Endothelial cell of umbilical vein (primary cell): ENCODE measurements at regions not wholly inside any gene's neighbourhood (a gene's known extent, or its start where the extent isn't known, plus 50 kb on each side); places are given as distances from the start of the nearest gene placed in this dataset.
"Not testable (repeated sequence)": the region's sequence is repeated elsewhere in the genome, so short reads cannot be mapped to it uniquely, and the experiment has no call there.

Experiments
- BruUV-seq: library from RNA; stranded (reverse); fragments of 400-500 nt; replicated peaks from 2 replicates; lab custom pipeline; 2021; lab: Mats Ljungman, UMichigan
- CTCF ChIA-PET: fragments of 300-600, 350-600 bp; sonication (Branson Sonifier 250); formaldehyde crosslinking; loops from one replicate; lab custom pipeline; 2021; ENCODE audit warnings: antibody characterized with exemption, inconsistent platforms; lab: Charles Lee
- POLR2A ChIA-PET: fragments of 300-600, 350-600 bp; sonication (Branson Sonifier 250); formaldehyde crosslinking; loops from one replicate; lab custom pipeline; 2021; ENCODE audit warnings: antibody characterized with exemption, inconsistent platforms; lab: Charles Lee
- DNase-seq: peaks from one replicate; pipeline ENCODE4 v3.0.0-alpha.2; 2011; ENCODE audit warnings: low read depth, low spot score
- FAIRE-seq: peaks from 2 replicates; lab custom pipeline; 2011; peaks lifted over from hg19 to GRCh38; lab: Jason Lieb, UNC
- H2AFZ ChIP-seq: 2 replicates; pipeline ENCODE4 v1.6.0; 2012; ENCODE audit warnings: low read depth, low read length, control low read depth, inconsistent platforms
- H3K27ac ChIP-seq: 2 replicates; pipeline ENCODE4 v1.5.1; 2011; ENCODE audit warnings: low read depth, mild to moderate bottlenecking, control low read depth, low read length, moderate library complexity; ENCODE audit not compliant: insufficient read depth
- H3K27me3 ChIP-seq, 2 experiments: 2 replicates each; pipeline versions ENCODE4 v1.6.0 to v1.6.1; 2011; ENCODE audit warnings: low read length in 2 of 2, mixed read lengths in 1 of 2; ENCODE audit not compliant: control insufficient read depth in 2 of 2, insufficient read depth in 2 of 2
- H3K36me3 ChIP-seq, 2 experiments: 2 replicates in 1 of 2; 3 replicates in 1 of 2; pipeline ENCODE4 v1.5.1; 2011; ENCODE audit warnings: low read length in 2 of 2, mild to moderate bottlenecking in 1 of 2, moderate library complexity in 1 of 2; ENCODE audit not compliant: control insufficient read depth in 2 of 2, insufficient read depth in 2 of 2; ENCODE audit errors: extremely low read depth in 1 of 2
- H3K4me1 ChIP-seq: 3 replicates; pipeline ENCODE4 v1.5.1; 2011; ENCODE audit warnings: mild to moderate bottlenecking, low read length; ENCODE audit not compliant: control insufficient read depth, insufficient read depth; ENCODE audit errors: extremely low read depth
- H3K4me2 ChIP-seq: 2 replicates; pipeline ENCODE4 v1.6.1; 2011; ENCODE audit warnings: low read length, control low read depth, mixed read lengths; ENCODE audit not compliant: insufficient read depth
- H3K4me3 ChIP-seq, 3 experiments: fragments of 200-600 bp in 1 of 3; sonication (generic), shearing (Covaris generic) in 1 of 3; replicated peaks in 1 of 3; 2 replicates each; pipeline ENCODE4 v1.5.1; 2011 to 2016; ENCODE audit warnings: control low read depth in 3 of 3, low read length in 3 of 3, mild to moderate bottlenecking in 2 of 3, inconsistent platforms in 1 of 3, low read depth in 1 of 3, moderate library complexity in 1 of 3; ENCODE audit not compliant: insufficient read depth in 1 of 3
- H3K79me2 ChIP-seq: 2 replicates; pipeline ENCODE4 v1.6.0; 2012; ENCODE audit warnings: low read length, inconsistent platforms; ENCODE audit not compliant: control insufficient read depth, insufficient read depth
- H3K9ac ChIP-seq: replicated peaks from 2 replicates; pipeline ENCODE3; 2011; ENCODE audit warnings: low read length, control low read depth; ENCODE audit not compliant: insufficient read depth; ENCODE audit errors: extremely low read depth
- H3K9me1 ChIP-seq: replicated peaks from 3 replicates; pipeline ENCODE4 v1.6.0; 2011; ENCODE audit warnings: mild to moderate bottlenecking, low read length; ENCODE audit not compliant: control insufficient read depth, insufficient read depth; ENCODE audit errors: extremely low read depth
- H3K9me3 ChIP-seq: replicated peaks from 2 replicates; pipeline ENCODE4 v1.5.1; 2012; ENCODE audit warnings: low read length, inconsistent platforms; ENCODE audit not compliant: control insufficient read depth, insufficient read depth
- H4K20me1 ChIP-seq: replicated peaks from 2 replicates; pipeline ENCODE3; 2011; ENCODE audit warnings: mild to moderate bottlenecking, low read length; ENCODE audit not compliant: control insufficient read depth, insufficient read depth; ENCODE audit errors: extremely low read depth
- CTCF ChIP-seq, 2 donors: IDR thresholded peaks; 1 replicate in 1 of 2; 2 replicates in 1 of 2; pipeline ENCODE4 v1.5.1; 2011; ENCODE audit warnings: low read length in 2 of 2, mild to moderate bottlenecking in 2 of 2, moderate library complexity in 2 of 2, control low read depth in 1 of 2, inconsistent platforms in 1 of 2, low read depth in 1 of 2; ENCODE audit not compliant: insufficient read depth in 1 of 2; ENCODE audit errors: extremely low read depth in 1 of 2
- EZH2 ChIP-seq: IDR thresholded peaks from 2 replicates; pipeline ENCODE4 v1.6.1; 2012; ENCODE audit warnings: borderline replicate concordance, low read depth, mild to moderate bottlenecking, moderate library complexity, low read length, inconsistent platforms; ENCODE audit not compliant: severe bottlenecking
- FOS ChIP-seq: IDR thresholded peaks from 2 replicates; pipeline ENCODE4 v1.6.1; 2011; ENCODE audit warnings: mild to moderate bottlenecking, low read length, moderate library complexity, borderline replicate concordance; ENCODE audit not compliant: insufficient read depth
- GATA2 ChIP-seq: IDR thresholded peaks from 2 replicates; pipeline ENCODE4 v1.7.0; 2011; ENCODE audit warnings: low read depth, mild to moderate bottlenecking, moderate library complexity, mixed read lengths, low read length; ENCODE audit not compliant: insufficient read length, insufficient read depth
- JUN ChIP-seq: IDR thresholded peaks from 2 replicates; pipeline ENCODE4 v1.6.1; 2011; ENCODE audit warnings: borderline replicate concordance, low read depth; ENCODE audit not compliant: insufficient read length, insufficient read depth
- MAX ChIP-seq: IDR thresholded peaks from 2 replicates; pipeline ENCODE4 v1.6.1; 2011; ENCODE audit not compliant: insufficient read depth, insufficient read length
- MYC ChIP-seq: IDR thresholded peaks from one replicate; pipeline ENCODE4 v1.6.1; 2011; ENCODE audit warnings: mild to moderate bottlenecking, low read depth, low read length
- POLR2A ChIP-seq: IDR thresholded peaks from 2 replicates; pipeline ENCODE4 v1.6.1; 2012; ENCODE audit warnings: low read depth, mild to moderate bottlenecking, control low read depth, low read length
- POLR2AphosphoS5 ChIP-seq: IDR thresholded peaks from 2 replicates; pipeline ENCODE4 v1.6.1; 2012; ENCODE audit warnings: low read depth, mild to moderate bottlenecking, control low read depth, low read length, moderate library complexity; ENCODE audit not compliant: insufficient read depth
- dilution Hi-C: fragments of 300-500 bp; cut with MboI; formaldehyde crosslinking; loops from one replicate; pipeline ENCODE4 v1.15.0; 2019; ENCODE audit warnings: low sequenced_read_pairs; ENCODE audit not compliant: extremely low pct_ligation_motif_present
- intact Hi-C: fragments of 100-400 bp; cut with micrococcal nuclease; formaldehyde crosslinking; loops from one replicate; pipeline ENCODE4 v1.10.0; 2022

GRCh38 chr10:108319434-108320222 lies 1155.1 kb upstream of the SORCS1 start:
- Histone ChIP-seq H3K79me2 (no peaks in the 10 kb centered on the region), H3K27ac (no peak overlapping the region), H3K9me3 (no peaks in the 10 kb centered on the region), H3K4me1 (no peaks in the 10 kb centered on the region), H3K4me3 (no peak overlapping the region), H2AFZ (no peak overlapping the region), H4K20me1 (no peaks in the 10 kb centered on the region), H3K9me1 (no peaks in the 10 kb centered on the region), H3K4me2 (no peak overlapping the region), H3K36me3 (no peaks in the 10 kb centered on the region), H3K27me3 (no peaks in the 10 kb centered on the region), H3K9ac (no peak overlapping the region)
- dilution Hi-C loops = no loop called here
- intact Hi-C loops = no loop called here
- DNase-seq (no peak), FAIRE-seq (no peak)
- no TSS peak for BruUV-seq
- ChIA-PET CTCF (no interaction called here), POLR2A (no interaction called here)
- TF ChIP-seq POLR2AphosphoS5 (no peak), EZH2 (no peak), GATA2 (no peak), MYC (no peak), FOS (no peak), MAX (no peak), CTCF (IDR thresholded peaks at IDR 0.05; ENCODE audit: extremely low read depth in 1 of 2, insufficient read depth in 1 of 2, low read depth in 1 of 2, low read length in 2 of 2) (no peak), POLR2A (no peak), JUN (no peak)

GRCh38 chr10:108315636-108316035 lies 1151.1 kb upstream of the SORCS1 start:
- POLR2A ChIA-PET, H3K9ac ChIP-seq, H3K4me2 ChIP-seq, FAIRE-seq, H4K20me1 ChIP-seq, BruUV-seq, H3K4me1 ChIP-seq, H3K27me3 ChIP-seq, H3K4me3 ChIP-seq, H3K27ac ChIP-seq, dilution Hi-C loops, H3K79me2 ChIP-seq, CTCF ChIA-PET, H3K9me1 ChIP-seq, H3K36me3 ChIP-seq, intact Hi-C loops, DNase-seq, H2AFZ ChIP-seq, H3K9me3 ChIP-seq: not testable (repeated sequence)
